Type B pancreatic cell (in vitro differentiated cells): ENCODE measurements at regions not wholly inside any gene's neighbourhood (a gene's known extent, or its start where the extent isn't known, plus 50 kb on each side); places are given as distances from the start of the nearest gene placed in this dataset.

Experiments
- DNase-seq: peaks from one replicate; pipeline ENCODE4 v3.0.0; 2021; ENCODE audit warnings: mixed read lengths; ENCODE audit not compliant: unreplicated experiment; ENCODE audit errors: extremely low spot score
- H3K27ac Mint-ChIP-seq: 2 replicates; pipeline ENCODE4 v1.8.0; 2021; ENCODE audit warnings: mild to moderate bottlenecking, mixed read lengths
- H3K27me3 Mint-ChIP-seq: 2 replicates; pipeline ENCODE4 v1.8.0; 2021; ENCODE audit warnings: mixed read lengths
- H3K36me3 Mint-ChIP-seq: 2 replicates; pipeline ENCODE4 v1.8.0; 2021; ENCODE audit warnings: mixed read lengths
- H3K4me1 Mint-ChIP-seq: one replicate; pipeline ENCODE4 v1.8.0; 2021; ENCODE audit warnings: mixed read lengths; ENCODE audit not compliant: unreplicated experiment
- H3K4me3 Mint-ChIP-seq: 2 replicates; pipeline ENCODE4 v1.8.0; 2021; ENCODE audit warnings: mild to moderate bottlenecking, mixed read lengths
- H3K9me3 Mint-ChIP-seq: 2 replicates; pipeline ENCODE4 v1.8.0; 2021; ENCODE audit warnings: mixed read lengths
- TF ChIP-seq, protein P1 (sequence below): fragments of 200-600 bp; sonication (generic); conservative IDR thresholded peaks from 2 replicates; pipeline ENCODE4 v1.5.0; 2021; ENCODE audit warnings: antibody characterized with exemption, mild to moderate bottlenecking

DNA sequence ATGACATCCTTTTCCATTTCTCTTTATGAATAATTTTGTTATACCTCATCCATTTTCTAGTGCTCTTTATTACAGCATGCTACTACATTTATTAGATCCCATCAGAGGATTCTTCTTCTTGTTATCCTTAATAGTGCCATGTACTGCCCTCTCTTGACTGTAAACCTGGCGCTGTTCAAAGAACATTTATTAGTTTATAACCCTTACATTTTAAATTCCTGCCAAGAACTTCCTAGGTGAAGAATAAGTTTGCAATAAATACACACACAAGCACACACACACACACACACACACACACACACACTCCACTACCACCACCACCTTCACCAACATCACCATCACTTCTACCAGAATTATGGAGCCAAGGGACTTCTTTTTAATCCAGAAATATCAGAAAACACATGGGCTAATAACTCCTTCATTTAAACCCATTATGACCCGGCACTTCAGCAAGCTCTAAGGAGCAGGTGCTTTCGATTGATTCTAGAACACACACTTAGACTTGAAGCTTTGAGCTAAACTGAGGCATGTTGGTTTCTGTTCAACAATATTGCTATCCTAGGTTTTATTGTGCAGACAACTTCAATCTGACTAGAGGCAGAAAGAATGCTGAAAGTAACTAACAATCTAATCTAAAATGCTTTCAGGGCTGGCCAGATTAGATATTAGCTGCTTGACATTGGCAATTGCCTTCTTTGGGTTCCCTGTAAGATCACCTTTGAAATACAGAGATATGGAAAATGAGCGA is 556.8 kb downstream of the LMO4 start:
- Mint-ChIP-seq H3K36me3 (no peaks in the 10 kb centered on the region), H3K9me3 (peaks cover 10% of the 10 kb centered on the region), H3K4me3 (no peak overlapping the region), H3K4me1 (peaks cover 4% of the 10 kb centered on the region), H3K27ac (no peak overlapping the region), H3K27me3 (peaks cover 3% of the 10 kb centered on the region)
- no peak for DNase-seq
- TF ChIP-seq, protein P1, sequence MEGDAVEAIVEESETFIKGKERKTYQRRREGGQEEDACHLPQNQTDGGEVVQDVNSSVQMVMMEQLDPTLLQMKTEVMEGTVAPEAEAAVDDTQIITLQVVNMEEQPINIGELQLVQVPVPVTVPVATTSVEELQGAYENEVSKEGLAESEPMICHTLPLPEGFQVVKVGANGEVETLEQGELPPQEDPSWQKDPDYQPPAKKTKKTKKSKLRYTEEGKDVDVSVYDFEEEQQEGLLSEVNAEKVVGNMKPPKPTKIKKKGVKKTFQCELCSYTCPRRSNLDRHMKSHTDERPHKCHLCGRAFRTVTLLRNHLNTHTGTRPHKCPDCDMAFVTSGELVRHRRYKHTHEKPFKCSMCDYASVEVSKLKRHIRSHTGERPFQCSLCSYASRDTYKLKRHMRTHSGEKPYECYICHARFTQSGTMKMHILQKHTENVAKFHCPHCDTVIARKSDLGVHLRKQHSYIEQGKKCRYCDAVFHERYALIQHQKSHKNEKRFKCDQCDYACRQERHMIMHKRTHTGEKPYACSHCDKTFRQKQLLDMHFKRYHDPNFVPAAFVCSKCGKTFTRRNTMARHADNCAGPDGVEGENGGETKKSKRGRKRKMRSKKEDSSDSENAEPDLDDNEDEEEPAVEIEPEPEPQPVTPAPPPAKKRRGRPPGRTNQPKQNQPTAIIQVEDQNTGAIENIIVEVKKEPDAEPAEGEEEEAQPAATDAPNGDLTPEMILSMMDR = no peak

DNA sequence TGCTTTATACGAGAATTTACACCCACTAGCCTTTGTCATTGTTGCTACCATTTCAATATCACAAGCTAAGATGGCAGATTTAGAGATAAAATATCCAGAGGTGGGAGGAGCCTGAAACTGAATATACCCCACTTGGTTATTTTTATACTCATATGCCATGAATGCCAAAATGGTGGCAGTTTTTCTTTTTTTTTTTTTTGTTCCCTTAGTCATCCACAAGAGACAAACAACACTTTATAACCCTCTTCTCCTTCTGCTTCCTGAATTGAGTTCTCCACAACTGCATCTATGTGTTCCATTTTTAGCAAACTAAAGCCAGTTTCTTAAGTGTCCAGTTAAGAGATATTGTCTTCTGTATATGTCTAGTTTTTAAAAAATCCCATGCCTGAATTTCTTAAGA is 558.4 kb downstream of the LMO4 start:
- Mint-ChIP-seq H3K4me1 (no peaks in the 10 kb centered on the region), H3K27ac (no peak overlapping the region), H3K36me3 (no peaks in the 10 kb centered on the region), H3K27me3 (peaks cover 3% of the 10 kb centered on the region), H3K4me3 (no peak overlapping the region), H3K9me3 (peaks cover 3% of the 10 kb centered on the region)
- TF ChIP-seq, protein P1 = no peak
- no peak for DNase-seq

DNA sequence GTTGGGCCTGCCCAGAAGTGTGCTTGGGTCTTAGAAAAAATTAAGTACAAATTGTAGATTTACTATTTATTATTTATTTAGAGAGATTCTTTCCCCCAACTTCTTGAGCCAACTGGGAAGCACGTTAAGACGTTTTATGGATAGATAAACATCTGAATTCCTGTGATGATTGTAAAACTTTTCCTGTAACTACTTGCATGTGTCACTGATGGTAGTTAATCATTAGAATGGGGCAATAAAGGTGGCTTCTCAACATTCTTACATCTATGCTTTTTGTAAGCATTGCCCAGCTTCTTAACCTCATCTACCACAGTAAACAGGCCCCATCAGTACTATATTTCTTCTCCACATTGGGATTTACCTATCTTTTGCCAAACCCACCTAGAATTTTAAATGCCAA is 559.8 kb downstream of the LMO4 start:
- H3K27me3 Mint-ChIP-seq = peaks cover 3% of the 10 kb centered on the region
- TF ChIP-seq, protein P1 = no peak
- H3K9me3 Mint-ChIP-seq = peaks cover 3% of the 10 kb centered on the region
- H3K4me1 Mint-ChIP-seq = no peaks in the 10 kb centered on the region
- H3K27ac Mint-ChIP-seq = no peak overlapping the region
- DNase-seq = no peak
- no peaks in the 10 kb centered on the region for H3K36me3 Mint-ChIP-seq
- no peak overlapping the region for H3K4me3 Mint-ChIP-seq

GRCh38 chr1:87894062-87894461 is 565.4 kb downstream of the LMO4 start:
- no peak overlapping the region for H3K27ac Mint-ChIP-seq
- no peak for DNase-seq
- no peaks in the 10 kb centered on the region for H3K27me3 Mint-ChIP-seq
- H3K36me3 Mint-ChIP-seq = no peaks in the 10 kb centered on the region
- TF ChIP-seq, protein P1 = no peak
- H3K4me1 Mint-ChIP-seq = no peaks in the 10 kb centered on the region
- H3K4me3 Mint-ChIP-seq = no peak overlapping the region
- H3K9me3 Mint-ChIP-seq = no peaks in the 10 kb centered on the region

GRCh38 chr1:87897481-87897880 is 568.8 kb downstream of the LMO4 start:
- H3K4me3 Mint-ChIP-seq = no peak overlapping the region
- H3K4me1 Mint-ChIP-seq = no peaks in the 10 kb centered on the region
- H3K36me3 Mint-ChIP-seq = no peaks in the 10 kb centered on the region
- no peaks in the 10 kb centered on the region for H3K27me3 Mint-ChIP-seq
- TF ChIP-seq, protein P1 = no peak
- H3K27ac Mint-ChIP-seq = no peak overlapping the region
- H3K9me3 Mint-ChIP-seq = no peaks in the 10 kb centered on the region
- DNase-seq = no peak
